HG02970 (cell line): ENCODE measurements at regions not wholly inside any gene's neighbourhood (a gene's known extent, or its start where the extent isn't known, plus 50 kb on each side); places are given as distances from the start of the nearest gene placed in this dataset.

Experiments used
- ATAC-seq: cut with Tn5 transposase; IDR thresholded peaks from one replicate; pipeline ENCODE4 v1.9.1; 2021; ENCODE audit warnings: mild to moderate bottlenecking, moderate library complexity, moderate number of reproducible peaks; ENCODE audit not compliant: unreplicated experiment, low FRiP score

DNA sequence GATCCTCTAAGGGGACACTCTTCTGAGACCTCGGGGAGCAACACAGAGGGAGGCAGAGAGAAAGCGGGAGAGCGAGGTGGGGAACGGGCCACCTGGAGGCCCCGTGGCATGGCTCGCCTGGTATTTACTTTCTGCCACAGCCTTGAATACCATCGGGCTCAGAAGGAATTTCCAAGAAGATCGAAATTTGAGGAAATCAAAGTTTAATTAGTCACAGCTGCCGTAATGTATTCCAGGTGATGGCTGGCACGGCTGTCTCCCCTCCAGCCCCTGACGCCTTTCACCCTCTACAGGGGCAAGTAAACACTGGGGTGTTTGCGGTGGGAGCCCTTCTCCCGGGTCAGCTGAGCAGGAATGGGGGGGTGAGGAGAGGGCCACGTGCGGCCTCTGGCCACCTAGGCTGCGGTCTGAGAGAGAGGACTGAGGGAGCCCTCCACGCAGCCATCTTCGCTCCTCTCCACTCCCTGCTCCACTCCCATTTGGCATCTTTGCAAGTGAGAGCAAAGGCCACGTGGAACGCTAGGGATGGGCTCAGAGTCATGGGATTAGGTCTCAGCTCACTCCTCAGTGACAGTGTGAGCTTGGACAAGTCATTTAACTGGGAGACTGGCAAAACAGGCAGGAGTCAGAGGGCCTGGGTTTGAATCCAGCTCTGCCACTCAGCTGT is 125.2 kb downstream of the SYF2 start:
- ATAC-seq: no peak

DNA sequence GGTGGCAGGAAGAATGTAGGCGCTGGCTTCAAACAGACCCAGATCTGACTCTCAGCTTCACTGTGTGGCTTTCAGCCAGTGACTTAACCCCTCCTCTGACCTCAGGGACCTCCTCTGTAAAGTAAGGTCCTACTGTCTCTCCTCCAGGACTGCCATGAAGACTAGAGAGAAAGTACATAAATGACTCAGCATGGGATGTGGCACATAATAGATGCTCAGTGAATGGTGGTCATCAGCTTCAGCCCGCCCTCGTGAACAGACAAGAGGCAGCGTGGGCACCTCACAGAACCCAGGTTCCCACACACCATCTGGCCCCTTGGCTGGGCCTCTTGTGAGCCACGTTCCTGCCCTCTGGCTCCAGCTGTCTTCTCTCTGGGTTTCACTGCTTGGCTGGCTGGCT is 126.0 kb downstream of the SYF2 start:
- ATAC-seq: no peak

DNA sequence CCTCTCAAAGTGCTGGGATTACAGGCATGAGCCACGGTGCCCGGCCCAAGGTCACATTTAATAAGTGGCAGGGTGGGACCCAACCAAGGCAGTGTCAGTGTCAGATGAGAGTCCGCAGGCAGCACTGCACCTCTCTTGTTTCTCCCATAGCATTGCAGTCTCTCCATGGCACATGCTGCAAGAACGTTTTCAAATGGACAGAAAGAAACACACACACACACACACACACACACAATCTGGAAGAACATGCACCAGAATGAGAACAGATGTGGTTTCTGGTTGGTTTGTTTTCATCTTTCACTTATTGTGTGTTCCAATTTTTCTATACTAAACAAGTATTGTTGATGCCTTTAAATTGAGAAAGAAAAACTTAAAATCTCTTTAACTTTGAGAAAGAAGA is 126.5 kb downstream of the SYF2 start:
- ATAC-seq: no peak

DNA sequence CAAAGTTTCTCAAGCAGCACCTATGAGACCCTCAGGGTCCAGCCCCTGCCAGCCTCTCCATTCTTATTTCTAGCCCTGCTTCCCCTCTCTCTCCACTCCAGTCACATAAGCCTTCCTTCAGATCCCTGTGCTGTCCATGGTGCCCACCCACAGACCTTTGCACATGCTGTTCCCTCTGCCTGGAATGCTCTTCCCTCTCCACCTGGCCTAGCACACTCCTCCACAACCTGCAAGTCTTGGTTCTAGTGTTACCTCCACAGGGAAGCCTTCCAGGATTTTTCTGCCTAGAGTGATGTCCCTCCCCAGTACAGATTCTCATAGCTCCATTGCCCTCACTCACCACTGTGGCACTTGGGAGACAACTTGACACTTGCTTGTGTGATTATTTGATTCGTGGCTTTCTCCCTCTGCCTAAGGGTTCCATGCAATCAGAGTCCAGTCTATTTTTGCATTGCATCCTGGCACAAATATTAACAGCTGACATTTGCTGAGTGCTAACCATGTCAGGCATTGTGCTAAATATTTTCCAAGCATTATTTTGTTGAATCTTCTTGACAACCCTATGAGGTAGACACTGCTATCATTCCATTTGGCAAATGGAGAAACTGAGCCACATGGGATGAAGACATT is 127.3 kb downstream of the SYF2 start:
- ATAC-seq: no peak

DNA sequence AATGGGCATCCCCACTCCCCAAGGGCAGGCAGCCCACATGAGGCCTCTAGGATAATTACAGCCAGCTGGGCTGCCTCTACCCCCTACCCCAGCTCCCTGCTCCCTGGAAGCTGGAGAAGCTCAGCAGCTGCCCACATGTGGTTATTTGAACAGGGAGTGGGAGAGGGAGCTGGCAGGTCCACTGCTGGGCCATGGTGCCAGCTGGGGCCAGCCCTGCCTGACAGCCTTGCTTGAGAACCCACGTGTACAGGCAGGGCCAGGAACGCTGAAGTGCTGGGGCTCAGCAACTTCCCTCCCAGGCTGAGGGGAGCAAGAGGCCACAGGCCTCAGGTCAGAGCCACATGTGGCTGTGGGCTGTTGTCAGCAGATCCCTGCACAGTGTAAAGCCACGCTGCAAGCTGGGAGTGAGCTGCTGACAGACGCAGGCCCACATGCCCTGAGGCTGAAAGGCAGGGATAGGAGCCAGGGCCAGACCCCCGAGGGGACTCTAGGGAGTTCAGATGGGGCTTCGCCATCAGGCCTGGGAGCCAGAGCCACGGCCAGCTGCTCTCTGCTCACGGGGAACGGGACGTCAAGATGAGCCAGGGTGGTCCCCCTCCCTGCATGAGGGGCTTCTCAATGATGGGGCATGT is 129.0 kb downstream of the SYF2 start:
- ATAC-seq: no peak

DNA sequence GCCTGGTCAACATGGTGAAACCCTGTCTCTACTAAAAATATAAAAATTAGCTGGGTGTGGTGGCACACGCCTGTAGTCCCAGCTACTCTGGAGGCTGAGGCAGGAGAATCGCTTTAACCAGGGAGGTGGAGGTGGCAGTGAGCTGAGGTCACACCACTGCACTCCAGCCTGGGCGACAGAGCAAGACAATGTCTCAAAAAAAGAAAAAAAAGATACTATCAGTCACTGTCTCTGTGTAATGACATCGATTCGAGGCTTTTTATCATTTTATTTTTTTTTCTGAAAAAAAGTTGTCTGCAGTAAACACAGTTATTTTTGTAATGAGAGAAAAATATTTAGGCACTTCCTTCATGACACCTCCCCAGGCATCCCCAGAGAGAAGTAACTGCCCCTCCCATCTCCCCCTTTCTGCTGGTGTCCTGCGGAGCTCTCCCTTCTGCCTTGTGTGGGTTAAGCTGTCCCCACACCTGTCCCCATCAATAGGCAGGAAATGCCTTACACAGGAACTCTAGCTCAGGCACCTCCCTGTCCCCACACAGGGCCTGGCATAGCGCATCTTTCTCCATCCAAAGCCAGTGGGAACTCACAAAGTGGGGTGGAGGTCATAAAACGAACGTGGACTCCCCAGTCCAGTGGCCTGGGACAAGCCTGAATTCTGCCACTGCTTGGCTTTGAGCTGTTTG is 132.0 kb downstream of the SYF2 start:
- no peak for ATAC-seq

DNA sequence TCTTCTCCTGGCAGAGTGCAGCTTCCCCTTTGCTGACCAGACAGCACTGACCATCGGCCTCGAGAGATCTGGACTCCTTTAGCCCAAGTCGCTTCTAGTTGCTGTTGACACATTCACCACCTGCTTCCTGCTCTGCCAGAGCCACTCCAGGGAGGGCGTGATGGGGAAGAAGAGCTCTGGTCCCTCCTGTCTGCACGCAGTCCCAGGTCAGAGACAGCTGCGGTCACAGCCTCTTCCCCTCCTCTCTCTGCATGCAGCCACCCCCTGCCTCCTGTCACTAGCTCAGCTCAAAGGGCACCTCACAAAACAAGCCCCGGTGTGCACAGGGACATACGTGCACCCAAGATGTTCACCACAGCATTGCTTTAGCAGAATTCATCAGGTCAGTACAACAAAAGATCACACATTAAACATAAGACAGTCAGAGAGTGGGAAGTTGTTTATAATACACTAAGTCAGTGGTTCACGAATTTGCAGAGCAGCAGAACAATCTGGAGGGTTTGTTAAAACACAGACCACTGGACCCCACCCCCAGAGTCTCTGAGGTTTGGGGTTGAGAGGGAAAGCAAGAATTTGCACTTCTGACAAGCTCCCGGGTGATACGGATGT is 132.9 kb downstream of the SYF2 start:
- no peak for ATAC-seq

DNA sequence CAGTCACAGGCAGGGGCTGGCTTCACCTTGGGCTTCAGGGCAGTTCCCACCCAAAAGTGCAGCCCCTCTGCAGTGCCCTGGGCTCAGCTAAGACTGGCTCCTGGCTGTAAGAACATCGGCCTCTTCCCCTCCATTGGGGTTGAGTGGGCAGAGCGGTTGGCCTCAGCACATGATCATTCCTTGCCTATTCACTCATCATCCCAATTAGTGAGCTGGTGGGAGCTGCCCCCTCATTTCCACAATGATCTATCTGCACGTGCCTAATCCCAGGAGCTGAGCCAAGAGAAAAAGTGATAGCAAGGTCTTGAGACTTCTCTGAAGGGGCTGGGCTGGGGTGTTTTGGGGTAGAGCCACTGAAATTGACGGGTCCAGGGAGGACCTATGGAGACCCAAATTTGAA is 133.6 kb downstream of the SYF2 start:
- no peak for ATAC-seq

DNA sequence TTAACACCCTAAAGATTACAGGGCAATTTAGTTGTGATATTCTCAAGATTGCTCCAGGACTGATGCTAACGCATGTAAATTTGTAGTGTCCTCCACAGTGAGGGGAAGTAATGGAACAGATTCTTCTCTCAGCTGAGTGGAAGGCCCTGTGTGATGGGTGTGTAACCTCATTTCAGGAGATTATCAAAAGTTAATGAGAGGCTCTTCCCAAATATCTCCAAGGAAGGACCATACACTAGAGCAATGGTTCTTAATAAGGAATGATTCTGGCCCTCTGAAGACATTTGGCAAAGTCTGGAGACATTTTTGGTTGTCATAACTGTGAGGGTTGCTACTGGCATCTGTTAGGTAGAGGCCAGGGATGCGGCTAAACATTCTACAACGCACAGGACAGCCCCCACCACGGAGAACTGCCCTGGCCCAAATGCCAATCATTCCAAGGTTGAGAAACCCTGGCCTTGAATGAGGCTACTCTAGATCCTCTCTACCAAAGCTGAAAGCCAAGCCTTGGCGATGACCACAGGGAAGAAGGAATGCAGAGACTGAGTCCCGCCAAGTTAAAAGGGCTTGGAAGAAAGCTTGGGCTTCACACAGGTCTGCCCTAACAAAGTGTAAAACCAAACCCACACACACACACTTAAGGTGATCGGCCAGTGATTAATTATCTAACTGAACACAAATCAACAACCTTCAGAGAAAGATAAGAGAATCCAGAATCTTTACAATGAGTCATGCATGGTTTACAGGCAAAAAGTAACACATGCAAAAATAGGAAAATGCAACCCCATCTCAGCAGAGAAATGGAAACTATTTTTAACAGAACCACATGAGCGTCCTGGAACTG is 135.8 kb downstream of the SYF2 start:
- ATAC-seq: no peak

DNA sequence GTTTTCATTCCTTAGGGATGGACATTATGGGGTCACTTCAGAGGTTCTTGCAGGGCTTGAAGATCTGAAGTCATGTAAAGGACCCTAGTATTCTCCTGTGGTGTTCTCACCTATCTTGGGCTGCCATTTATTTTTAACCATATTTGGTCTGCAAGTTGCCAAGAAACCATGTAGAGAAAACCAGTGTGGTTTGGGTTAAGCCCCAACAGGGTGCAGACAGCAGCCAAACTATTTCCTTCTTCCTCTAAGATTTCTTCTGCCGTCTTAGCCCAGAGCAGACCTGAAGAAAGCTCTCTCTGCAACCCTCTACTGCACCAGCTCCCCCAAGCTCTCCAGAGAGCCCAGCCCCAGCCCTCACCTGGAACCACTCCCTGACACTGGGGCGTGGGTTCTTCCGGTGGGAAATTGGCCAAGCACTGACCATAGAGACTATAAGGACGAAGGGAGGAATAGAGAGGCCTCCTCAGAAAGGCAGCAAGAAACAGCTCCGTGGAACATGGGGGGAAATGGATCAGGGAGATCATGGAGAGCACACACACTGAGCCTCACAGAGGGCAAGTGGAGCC is 136.6 kb downstream of the SYF2 start:
- ATAC-seq: no peak

DNA sequence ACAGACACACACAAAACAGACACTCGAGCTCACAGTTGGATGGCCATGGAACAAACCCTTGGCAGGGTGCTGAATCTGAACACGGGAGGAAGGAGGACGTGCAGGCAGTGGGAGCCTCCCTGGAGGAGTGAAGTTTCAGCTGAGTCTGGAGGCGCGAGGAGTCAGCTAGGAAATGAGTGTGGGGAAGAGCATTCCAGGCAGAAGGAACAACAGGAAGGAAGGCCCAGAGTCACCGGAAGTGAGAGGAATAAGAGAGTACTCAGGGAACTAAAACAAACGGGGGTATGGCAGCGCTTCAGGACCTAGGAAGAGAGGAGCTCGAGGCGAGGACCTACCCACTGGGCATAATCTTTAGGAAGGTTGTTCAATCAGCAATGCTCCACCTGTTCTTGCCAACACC is 137.3 kb downstream of the SYF2 start:
- ATAC-seq: no peak

DNA sequence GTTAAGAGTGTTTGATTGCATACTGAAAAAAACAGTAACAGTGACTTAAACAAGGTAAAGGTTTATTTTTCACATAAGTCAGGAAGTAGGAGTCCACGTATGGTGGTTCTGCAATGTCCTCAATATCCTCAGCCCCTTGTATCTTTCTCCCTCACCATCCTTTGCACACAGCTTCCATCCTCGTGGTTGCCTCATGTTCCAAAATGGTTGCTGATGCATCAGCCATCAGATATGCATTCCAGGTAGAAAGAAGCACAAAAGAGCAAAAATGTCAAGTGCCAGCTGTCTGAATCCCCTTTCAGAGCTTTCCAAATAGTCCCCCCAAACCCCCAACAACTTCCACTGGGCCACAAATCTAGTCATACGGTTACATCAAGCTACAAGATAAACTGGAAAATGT is 138.1 kb downstream of the SYF2 start:
- ATAC-seq: no peak

DNA sequence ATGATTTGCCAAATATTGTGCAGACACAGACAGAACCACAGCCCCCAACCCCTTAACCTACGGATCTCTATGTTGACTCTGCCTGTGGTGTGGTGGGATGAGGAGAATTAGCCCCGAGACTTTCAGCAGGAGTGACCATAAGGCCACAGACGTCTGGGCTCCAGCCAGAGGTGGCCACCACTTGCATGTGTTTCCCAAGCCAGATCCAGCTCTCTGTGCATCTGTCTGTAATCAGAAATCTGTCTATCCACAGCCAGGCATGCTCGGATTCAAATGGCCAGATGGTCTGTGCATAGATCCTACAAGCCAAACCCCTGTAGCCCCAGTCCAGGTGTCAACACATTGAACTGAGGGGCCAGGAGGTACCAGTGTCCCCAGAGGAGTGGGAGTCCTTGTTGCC is 140.6 kb downstream of the SYF2 start:
- ATAC-seq: no peak

DNA sequence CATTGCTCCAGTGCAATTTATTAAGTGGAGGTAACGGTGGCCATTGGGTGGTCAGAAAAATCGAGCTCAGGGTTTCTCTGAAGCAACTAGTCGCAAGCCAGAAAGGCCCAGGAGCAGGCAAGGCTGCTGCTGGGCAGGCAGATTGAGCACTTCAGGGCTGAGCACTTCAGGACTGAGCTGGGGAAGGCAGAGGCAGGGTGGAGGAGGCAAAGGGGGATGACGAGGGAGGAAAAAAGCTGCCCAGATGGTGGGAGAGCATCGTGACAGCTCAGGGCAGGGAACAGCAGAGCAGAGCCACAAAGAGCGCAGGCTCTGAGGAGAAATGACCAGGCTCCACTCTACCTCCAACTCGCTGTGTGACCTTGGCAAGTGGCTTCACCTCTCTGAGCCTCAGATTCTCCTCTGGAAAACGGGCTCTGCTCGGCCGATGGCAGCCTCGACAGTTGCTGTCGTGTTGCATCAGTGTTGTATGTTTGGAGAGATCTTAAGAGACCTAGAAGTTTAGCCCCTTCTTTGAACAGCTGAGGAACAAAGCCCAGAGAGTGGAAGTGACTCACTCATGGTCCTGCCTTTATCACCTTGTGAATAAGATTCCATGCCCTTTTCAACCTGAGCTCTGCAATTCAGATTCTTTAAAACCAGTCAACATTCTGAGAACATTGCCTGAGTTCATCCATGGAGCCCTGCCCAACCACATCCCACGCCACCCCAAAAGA is 141.4 kb downstream of the SYF2 start:
- no peak for ATAC-seq

DNA sequence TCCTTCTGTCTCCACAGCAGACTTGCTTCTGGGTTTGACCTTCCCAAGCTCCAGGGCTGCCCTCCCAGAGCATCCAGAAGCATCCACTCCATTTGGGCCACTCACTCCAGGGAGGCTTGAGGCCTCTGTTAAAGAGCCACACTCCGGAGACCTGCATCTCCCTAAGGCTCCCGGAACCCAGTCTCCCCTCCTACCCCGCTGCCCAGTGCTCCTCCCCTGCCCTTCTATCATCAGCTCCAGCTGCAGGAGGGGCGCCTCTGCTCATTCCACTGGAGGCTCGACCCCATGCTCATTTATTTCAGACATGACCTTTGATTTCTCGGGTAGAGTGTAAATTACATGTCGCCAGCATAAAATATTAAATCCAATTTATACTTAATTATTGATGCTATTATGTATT is 142.5 kb downstream of the SYF2 start:
- ATAC-seq: no peak

DNA sequence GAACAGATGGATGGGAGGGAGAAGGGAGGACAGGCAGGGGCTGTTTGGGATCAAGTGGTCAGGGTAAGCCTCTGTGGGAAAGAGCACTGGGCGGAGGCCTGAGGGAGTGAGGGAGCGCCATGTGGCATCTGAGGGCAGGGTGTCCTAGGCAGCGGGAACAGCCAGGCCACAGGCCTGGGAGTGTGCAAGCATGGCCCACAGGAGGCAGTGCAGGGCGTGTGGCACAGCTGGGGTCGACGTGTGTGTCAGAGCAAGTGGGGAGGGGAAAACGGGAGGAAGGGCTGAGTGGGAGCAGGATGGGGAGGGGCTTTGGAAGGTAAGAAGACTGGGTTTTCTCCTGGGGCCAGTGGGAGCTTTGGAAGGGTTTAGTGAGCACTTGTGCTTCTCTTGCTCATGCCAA is 143.4 kb downstream of the SYF2 start:
- no peak for ATAC-seq

DNA sequence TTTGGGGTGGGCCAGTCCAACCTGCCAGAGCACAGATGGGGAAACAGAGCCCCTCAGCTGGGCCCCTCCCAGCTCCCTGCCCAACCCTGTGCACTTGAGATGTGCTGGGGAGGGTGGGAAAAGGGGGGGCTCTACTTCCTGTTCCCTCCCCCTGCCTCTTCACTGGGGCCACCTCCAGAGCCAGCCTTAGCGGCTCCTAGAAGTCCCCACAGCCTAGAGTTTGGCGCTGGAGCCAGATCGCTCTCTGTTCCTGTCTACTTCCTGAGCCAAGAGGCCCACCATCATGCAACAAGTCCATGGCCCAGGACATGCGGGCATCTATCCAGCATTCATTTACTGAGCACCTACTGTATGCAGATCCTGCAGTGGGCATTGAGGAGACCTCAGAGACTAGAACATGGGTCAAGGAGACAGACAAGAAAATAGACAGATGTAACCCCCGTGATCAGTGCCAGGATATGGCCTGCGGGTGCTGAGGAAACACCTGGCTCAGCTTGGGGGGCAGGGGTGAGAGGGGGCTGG is 144.1 kb downstream of the SYF2 start:
- ATAC-seq: no peak

DNA sequence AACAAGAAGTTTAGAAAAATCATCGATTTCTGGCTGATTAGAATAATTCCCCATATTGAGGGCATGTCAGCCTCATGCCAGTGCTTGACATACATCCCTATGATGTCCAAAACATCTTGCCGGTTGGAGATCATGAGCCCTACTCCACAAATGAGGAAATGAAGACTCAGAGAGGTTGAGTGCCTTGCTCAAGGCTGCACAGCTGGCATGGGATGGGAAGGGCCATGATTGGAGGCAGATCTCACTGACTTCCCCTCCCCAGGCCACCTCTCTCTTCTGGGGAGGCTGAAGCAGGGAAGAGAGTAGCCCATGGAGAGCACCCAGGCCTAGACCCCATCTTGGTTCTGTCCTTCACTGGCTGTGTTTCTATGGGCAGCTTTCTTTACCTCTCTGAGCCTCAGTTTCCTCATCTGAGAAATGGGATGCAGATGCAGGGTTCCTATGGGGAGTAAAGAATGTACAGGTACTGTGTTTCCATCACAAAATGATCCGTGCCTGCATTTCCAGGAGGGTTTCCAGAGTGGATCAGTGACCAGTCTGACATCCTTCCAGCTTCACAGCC is 145.7 kb downstream of the SYF2 start:
- ATAC-seq: no peak

DNA sequence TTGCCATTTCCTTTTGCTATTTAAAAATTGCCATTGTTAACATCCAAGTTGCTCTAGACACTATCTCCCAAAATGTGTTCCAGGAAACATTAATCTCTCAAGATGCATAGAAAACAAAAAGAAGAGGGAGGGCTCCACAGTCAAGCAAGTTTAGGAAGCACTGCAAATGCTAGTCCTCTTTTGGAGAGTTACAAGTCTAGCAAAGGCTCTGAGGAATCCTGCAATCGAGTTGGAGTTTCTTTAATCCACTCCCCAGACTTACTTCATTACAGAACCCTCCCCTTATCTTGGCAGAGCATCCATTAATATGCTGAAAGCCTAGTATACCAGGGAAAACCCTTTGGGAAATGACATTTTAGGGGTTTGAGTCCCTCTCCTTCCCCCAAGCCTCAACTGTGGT is 147.9 kb downstream of the SYF2 start:
- no peak for ATAC-seq
